Activated CD8-positive, alpha-beta memory T cell treated with anti-CD3 and anti-CD28 coated beads for 24 hours (primary cell): ENCODE measurements at regions not wholly inside any gene's neighbourhood (a gene's known extent, or its start where the extent isn't known, plus 50 kb on each side); places are given as distances from the start of the nearest gene placed in this dataset.
"Not testable (repeated sequence)": the region's sequence is repeated elsewhere in the genome, so short reads cannot be mapped to it uniquely, and the experiment has no call there.

ENCODE experiments used
- DNase-seq: peaks from one replicate; pipeline ENCODE4 v3.0.0-alpha.2; 2020

GRCh38 chr10:2616215-2616614 lies 451.1 kb upstream of the PFKP start:
- no peak for DNase-seq

GRCh38 chr10:2611603-2612002 lies 455.7 kb upstream of the PFKP start:
- no peak for DNase-seq

- no peak for DNase-seq
These were observed 456.4 kb upstream of the PFKP start for GRCh38 chr10:2610946-2611345.

GRCh38 chr10:2604891-2605290 lies 462.5 kb upstream of the PFKP start:
- no peak for DNase-seq

DNA sequence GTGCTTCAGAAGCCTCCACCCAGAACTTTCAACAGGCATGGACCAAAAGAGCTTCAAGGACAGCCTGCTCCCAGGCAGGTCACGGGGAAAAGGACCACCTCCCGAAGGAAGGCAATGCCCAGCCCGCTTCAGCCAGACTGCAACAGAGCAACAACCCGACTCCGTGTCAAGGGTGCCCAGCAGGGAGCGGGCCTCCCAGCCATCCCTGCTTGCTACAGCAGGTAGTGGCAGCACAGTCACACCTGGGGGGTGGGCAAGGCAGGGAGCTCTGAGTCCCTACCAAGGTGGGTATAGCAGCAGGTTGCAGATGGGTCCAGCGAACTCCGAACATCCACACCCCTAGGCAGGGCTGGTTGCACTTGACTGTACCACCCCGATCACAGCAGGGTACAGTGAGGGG lies 467.8 kb upstream of the PFKP start:
- no peak for DNase-seq

GRCh38 chr10:2592360-2593160 lies 474.8 kb upstream of the PFKP start:
- no peak for DNase-seq

DNA sequence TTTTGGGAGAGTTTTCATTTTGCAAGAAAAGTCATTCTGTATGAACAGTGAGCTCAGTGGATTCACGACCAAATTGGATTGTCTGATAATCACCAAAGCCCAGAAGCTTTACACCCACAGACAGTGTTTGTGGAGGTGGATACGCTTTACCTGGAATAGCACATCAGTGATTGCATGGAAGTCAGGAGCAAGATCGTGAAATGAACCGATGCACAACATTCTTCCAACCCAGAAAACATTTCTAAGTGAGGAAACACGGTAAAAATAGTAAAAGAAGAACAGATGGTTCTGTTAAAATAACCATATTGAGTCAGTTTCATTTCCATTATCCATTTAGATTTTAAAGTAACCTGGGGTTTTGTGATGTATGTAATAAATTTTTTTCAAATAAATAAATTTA lies 478.2 kb upstream of the PFKP start:
- DNase-seq = no peak

DNA sequence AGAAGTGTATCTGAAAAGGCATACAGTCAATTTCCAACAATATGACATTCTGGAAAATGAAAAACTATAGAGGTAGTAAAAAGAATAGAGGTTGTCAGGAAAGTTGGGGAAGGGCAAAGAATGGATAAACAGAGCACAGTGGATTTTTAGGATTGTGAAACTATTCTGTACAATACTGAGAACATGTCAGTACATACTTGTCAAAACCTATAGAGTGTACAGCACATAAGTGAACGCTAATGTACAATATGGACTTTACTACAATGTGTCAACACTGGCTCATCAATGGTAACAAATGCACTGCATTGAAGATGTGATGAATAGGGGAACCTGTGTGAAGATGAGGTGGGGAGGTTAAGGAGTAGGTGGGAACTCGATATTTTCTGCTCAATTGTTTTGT lies 483.0 kb upstream of the PFKP start:
- no peak for DNase-seq

- no peak for DNase-seq
These were observed 490.5 kb upstream of the PFKP start for GRCh38 chr10:2576892-2577291.

- DNase-seq = no peak
These were observed 491.9 kb upstream of the PFKP start for GRCh38 chr10:2575460-2575859.

DNA sequence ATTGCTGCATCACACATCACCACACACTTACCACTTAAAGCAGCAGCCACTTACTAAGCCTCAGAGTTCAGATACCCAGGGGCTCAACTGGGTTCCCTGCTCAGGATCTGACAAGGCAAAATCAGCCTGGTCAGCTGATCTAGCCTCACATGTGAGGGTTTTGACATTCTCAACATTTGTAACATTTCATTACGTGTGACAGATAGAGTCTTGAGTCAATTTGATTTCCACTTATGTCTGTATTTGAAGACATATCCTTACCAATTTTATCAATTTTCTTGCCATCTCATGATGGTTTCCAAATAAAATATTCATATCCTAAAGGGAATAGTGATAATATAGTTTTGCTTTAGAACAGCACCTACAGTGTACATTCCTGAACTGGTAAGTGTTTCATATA lies 494.7 kb upstream of the PFKP start:
- DNase-seq = no peak

GRCh38 chr10:2556883-2557282 lies 510.5 kb upstream of the PFKP start:
- DNase-seq = no peak

DNA sequence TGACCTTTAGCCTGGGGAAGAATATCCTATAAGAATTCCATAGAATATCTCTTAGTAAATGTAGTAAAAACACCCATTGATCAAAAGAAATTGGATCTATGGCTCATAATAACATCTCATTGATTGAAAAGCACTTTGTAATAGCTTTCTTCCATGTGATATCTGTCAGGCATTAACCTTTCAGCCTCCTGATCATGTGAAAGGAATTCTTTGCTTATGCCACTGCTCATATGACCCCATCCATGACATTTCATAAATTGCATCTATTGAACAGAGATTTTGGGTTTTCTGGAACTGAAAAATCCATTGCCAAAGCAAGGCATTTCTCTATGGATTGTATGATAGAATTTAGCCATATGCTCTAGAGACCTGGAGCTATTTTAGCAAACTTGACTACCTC lies 519.3 kb upstream of the PFKP start:
- DNase-seq = no peak

DNA sequence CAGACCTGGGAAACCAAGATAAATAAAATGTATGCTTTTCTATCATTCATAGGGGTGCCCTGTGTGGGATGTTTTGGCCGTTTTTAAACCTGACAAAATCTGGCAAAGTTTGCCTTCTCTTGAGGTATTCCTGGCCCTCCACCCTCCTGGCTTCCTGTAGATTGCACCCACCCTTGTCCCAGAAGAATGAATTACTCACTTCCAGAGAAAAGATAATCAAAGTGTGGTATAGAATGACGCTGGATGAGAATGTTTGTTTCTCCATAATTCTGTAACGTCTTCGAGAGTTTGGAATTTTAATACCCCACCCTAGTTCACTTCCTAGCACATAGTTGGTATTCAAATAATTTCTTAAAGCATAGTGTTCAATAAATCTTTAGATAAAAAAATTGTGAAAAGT lies 519.7 kb upstream of the PFKP start:
- DNase-seq = no peak

DNA sequence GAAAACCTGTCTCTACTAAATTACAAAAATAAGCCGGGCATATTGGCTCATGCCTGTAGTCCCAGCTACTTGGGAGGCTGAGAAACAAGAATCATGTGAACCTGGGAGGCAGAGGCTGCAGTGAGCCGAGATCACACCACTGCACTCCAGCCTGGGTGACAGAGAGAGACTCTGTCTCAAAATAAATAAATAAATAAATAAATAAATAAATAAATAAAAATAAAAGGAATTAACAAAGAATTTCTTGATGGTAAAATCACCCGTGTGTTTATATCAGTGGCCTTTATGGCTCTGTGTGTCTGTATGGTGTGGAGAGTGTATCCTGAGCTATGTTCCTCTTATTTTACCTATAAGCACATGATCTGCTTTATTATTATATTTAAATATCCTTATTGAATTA lies 520.5 kb upstream of the PFKP start:
- not testable (repeated sequence) for DNase-seq

DNA sequence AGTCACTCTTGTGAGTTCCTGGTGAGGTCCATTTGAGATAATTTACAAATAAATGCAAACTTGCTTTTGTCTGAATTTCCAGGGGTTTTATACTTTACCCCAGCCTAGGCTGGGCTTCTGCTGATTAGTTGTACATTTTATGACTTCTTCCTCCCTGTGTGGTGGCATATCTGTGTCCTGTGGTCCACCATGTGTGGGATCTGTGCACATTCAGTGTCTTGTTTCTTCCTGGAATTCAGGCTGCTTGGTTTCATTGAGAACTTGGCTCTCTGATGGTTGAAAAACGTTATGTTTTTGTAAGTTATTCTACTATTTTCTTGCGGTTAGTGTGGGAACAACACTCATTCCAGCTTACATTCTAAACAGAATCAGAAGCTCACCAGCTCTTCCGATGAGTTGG lies 523.4 kb upstream of the PFKP start:
- DNase-seq = no peak

- no peak for DNase-seq
These were observed 524.0 kb upstream of the PFKP start for GRCh38 chr10:2543142-2543886.

- no peak for DNase-seq
These were observed 526.2 kb upstream of the PFKP start for GRCh38 chr10:2541176-2541575.

DNA sequence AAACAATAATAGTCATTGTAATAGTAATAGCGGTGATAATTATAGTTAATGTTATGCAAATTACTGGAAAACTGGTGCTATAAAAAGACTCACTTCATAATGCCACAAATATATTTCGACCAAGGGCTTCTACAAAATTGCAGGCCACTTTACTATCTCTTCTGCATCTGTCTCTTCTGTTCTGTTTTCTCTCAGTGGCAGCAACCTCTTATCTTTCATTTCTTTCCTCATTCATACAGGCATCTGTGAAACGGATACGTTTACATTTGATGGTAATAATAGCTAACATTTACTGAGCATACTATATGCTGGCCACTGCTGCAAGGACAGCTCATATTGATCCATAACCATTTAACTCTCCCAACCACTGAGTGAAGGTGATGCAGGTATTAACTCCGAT lies 537.4 kb upstream of the PFKP start:
- DNase-seq = no peak

GRCh38 chr10:2525781-2526180 lies 541.6 kb upstream of the PFKP start:
- no peak for DNase-seq

GRCh38 chr10:2519139-2519538 lies 548.2 kb upstream of the PFKP start:
- no peak for DNase-seq

DNA sequence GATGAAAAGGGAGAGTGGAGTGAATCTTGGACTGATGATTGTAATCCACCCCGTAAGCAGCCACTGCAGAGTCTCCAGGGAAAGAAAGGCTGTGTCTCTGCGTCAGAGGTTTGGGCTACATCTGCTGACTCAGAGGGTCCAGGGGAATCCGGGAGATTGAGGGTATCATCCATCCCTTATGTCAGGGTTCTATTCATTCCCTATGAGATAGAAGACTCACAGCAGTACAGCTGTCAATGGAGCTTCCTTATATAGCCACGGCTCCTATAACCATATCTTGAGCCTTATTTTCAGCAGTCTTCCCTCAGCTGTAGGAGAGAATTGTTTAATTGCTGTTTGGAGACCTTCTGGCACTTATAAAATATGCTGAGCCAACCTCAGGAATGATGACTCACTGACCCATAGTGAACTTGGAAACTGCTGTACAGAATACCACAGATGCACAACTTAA lies 558.2 kb upstream of the PFKP start:
- DNase-seq = no peak

- DNase-seq = not testable (repeated sequence)
These were observed 565.9 kb upstream of the PFKP start for GRCh38 chr10:2501366-2501940.

DNA sequence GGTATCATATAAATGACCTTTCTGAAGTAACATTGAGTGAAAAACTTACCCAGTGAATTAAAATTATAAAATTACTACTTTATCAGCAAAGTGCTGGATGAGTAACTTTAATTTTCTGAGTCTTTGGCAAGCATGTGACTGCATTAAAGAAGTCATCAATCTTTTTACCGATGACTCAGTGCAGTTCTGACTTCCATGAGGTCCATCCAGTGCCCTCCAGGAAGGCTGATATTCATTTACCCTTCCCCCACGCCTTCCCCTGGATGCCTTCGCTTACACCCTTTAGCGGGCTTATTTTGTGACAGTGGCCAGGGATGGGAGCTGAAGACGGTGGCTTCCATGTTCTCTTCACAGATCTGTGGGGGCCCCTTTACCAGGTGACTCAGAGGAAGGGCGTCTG lies 572.9 kb upstream of the PFKP start:
- no peak for DNase-seq
